DMS 273 (cell line): ENCODE measurements at regions not wholly inside any gene's neighbourhood (a gene's known extent, or its start where the extent isn't known, plus 50 kb on each side); places are given as distances from the start of the nearest gene placed in this dataset.
"Not testable (repeated sequence)": the region's sequence is repeated elsewhere in the genome, so short reads cannot be mapped to it uniquely, and the experiment has no call there.

Source experiments
- DNase-seq: peaks from one replicate; lab custom pipeline; 2025; ENCODE audit not compliant: unreplicated experiment; lab: John Stamatoyannopoulos, UW

GRCh38 chr16:54879681-54880080, 51.0 kb upstream of the IRX5 start:
- DNase-seq, result no peak

- no peak for DNase-seq
Observed at GRCh38 chr16:54878301-54878700, 52.4 kb upstream of the IRX5 start.

GRCh38 chr16:54875443-54875842, 55.2 kb upstream of the IRX5 start:
- no peak for DNase-seq

- not testable (repeated sequence) for DNase-seq
Observed at GRCh38 chr16:54873716-54874373, 56.8 kb upstream of the IRX5 start.

- no peak for DNase-seq
Observed at GRCh38 chr16:54873071-54873470, 57.6 kb upstream of the IRX5 start.

GRCh38 chr16:54870151-54870550, 60.5 kb upstream of the IRX5 start:
- DNase-seq, result no peak

GRCh38 chr16:54867302-54867832, 63.3 kb upstream of the IRX5 start:
- no peak for DNase-seq

- no peak for DNase-seq
Observed at GRCh38 chr16:54862529-54862928, 68.1 kb upstream of the IRX5 start.

GRCh38 chr16:54856871-54857270, 73.8 kb upstream of the IRX5 start:
- no peak for DNase-seq

GRCh38 chr16:54847609-54848008, 83.1 kb upstream of the IRX5 start:
- DNase-seq, result no peak

- DNase-seq, result peak; percentile 8
Observed at GRCh38 chr16:54847207-54847606, 83.5 kb upstream of the IRX5 start.

- DNase-seq, result peak; percentile 4
Observed at GRCh38 chr16:54846766-54847165, 83.9 kb upstream of the IRX5 start.

- no peak for DNase-seq
Observed at GRCh38 chr16:54843424-54843750, 87.3 kb upstream of the IRX5 start.

- no peak for DNase-seq
Observed at GRCh38 chr16:54842743-54843423, 87.8 kb upstream of the IRX5 start.

GRCh38 chr16:54829691-54830090, 101.0 kb upstream of the IRX5 start:
- no peak for DNase-seq

GRCh38 chr16:54822892-54823291, 107.8 kb upstream of the IRX5 start:
- DNase-seq, result no peak

GRCh38 chr16:54822492-54822891, 108.2 kb upstream of the IRX5 start:
- DNase-seq, result no peak

- DNase-seq, result no peak
Observed at GRCh38 chr16:54821731-54822130, 108.9 kb upstream of the IRX5 start.

GRCh38 chr16:54817940-54818574, 112.6 kb upstream of the IRX5 start:
- no peak for DNase-seq

GRCh38 chr16:54817432-54817831, 113.2 kb upstream of the IRX5 start:
- peak; percentile 45 for DNase-seq

GRCh38 chr16:54816471-54816870, 114.2 kb upstream of the IRX5 start:
- no peak for DNase-seq

- DNase-seq, result no peak
Observed at GRCh38 chr16:54815177-54815576, 115.5 kb upstream of the IRX5 start.
